Neuronal stem cell (in vitro differentiated cells): ENCODE measurements at regions not wholly inside any gene's neighbourhood (a gene's known extent, or its start where the extent isn't known, plus 50 kb on each side); places are given as distances from the start of the nearest gene placed in this dataset.

Experiments
- DNase-seq: peaks from one replicate; pipeline ENCODE4 v3.0.0-alpha.2; 2013; ENCODE audit warnings: low spot score
- H2AFZ ChIP-seq: one replicate; pipeline ENCODE4 v1.6.1; 2013; ENCODE audit warnings: mild to moderate bottlenecking, low read length, inconsistent platforms
- H2AK5ac ChIP-seq: 2 replicates; pipeline ENCODE4 v1.6.1; 2013; ENCODE audit warnings: low read depth, mild to moderate bottlenecking, inconsistent platforms, low read length, moderate library complexity, mixed read lengths
- H2BK120ac ChIP-seq: 2 replicates; pipeline ENCODE4 v1.6.1; 2013; ENCODE audit warnings: low read depth, mild to moderate bottlenecking, inconsistent platforms, low read length, moderate library complexity, mixed read lengths
- H2BK12ac ChIP-seq: one replicate; pipeline ENCODE4 v1.6.1; 2013; ENCODE audit warnings: low read length, inconsistent platforms
- H2BK15ac ChIP-seq: 2 replicates; pipeline ENCODE4 v1.6.1; 2013; ENCODE audit warnings: mild to moderate bottlenecking, low read length, inconsistent platforms, mixed read lengths
- H2BK5ac ChIP-seq: one replicate; pipeline ENCODE4 v1.6.1; 2013; ENCODE audit warnings: inconsistent platforms, mild to moderate bottlenecking, low read length, moderate library complexity
- H3K14ac ChIP-seq: one replicate; pipeline ENCODE4 v1.6.1; 2013; ENCODE audit warnings: low read length, inconsistent platforms
- H3K18ac ChIP-seq: 2 replicates; pipeline ENCODE4 v1.6.1; 2013; ENCODE audit warnings: low read length, inconsistent platforms
- H3K23ac ChIP-seq: 2 replicates; pipeline ENCODE4 v1.6.1; 2013; ENCODE audit warnings: low read depth, mild to moderate bottlenecking, mixed read lengths, low read length, inconsistent platforms; ENCODE audit not compliant: poor library complexity
- H3K27ac ChIP-seq: replicated peaks from 3 replicates; pipeline ENCODE4 v1.5.1; 2013; ENCODE audit warnings: low read length, inconsistent platforms
- H3K27me3 ChIP-seq, 3 experiments: 2 replicates each; pipeline ENCODE4 v1.6.1; 2013; ENCODE audit warnings: low read length in 3 of 3, mild to moderate bottlenecking in 2 of 3, inconsistent platforms in 1 of 3, low read depth in 1 of 3, mixed read lengths in 1 of 3, moderate library complexity in 1 of 3; ENCODE audit not compliant: control insufficient read depth in 3 of 3, insufficient read depth in 3 of 3
- H3K36me3 ChIP-seq, 2 donors: replicated peaks in 1 of 2; 2 replicates each; pipeline ENCODE4 v1.6.1; 2013; ENCODE audit warnings: low read length in 2 of 2; ENCODE audit not compliant: control insufficient read depth in 2 of 2, insufficient read depth in 2 of 2
- H3K4ac ChIP-seq: 2 replicates; pipeline ENCODE4 v1.6.1; 2013; ENCODE audit warnings: inconsistent platforms, mild to moderate bottlenecking, low read length, moderate library complexity
- H3K4me1 ChIP-seq, 2 donors: 1 replicate in 1 of 2; 2 replicates in 1 of 2; pipeline ENCODE4 v1.6.1; 2013; ENCODE audit warnings: low read length in 2 of 2, low read depth in 1 of 2; ENCODE audit not compliant: control insufficient read depth in 2 of 2, insufficient read depth in 1 of 2
- H3K4me2 ChIP-seq: one replicate; pipeline ENCODE4 v1.6.1; 2013; ENCODE audit warnings: mild to moderate bottlenecking, low read length, inconsistent platforms; ENCODE audit not compliant: insufficient read depth, poor library complexity, severe bottlenecking
- H3K4me3 ChIP-seq, 2 donors: 2 replicates each; pipeline ENCODE4 v1.5.1; 2013; ENCODE audit warnings: low read length in 2 of 2, mild to moderate bottlenecking in 2 of 2, inconsistent platforms in 1 of 2, moderate library complexity in 1 of 2
- H3K79me1 ChIP-seq: one replicate; pipeline ENCODE4 v1.6.1; 2013; ENCODE audit warnings: low read depth, mild to moderate bottlenecking, inconsistent platforms, low read length, moderate library complexity
- H3K9ac ChIP-seq: one replicate; pipeline ENCODE4 v1.6.1; 2013; ENCODE audit warnings: mild to moderate bottlenecking, low read depth, low read length, inconsistent platforms; ENCODE audit not compliant: poor library complexity
- H3K9me3 ChIP-seq, 2 donors: replicated peaks in 1 of 2; 2 replicates each; pipeline versions ENCODE3 to v1.6.1; 2013; ENCODE audit warnings: low read length in 2 of 2, mild to moderate bottlenecking in 2 of 2, inconsistent platforms in 1 of 2, low read depth in 1 of 2, mixed read lengths in 1 of 2, moderate library complexity in 1 of 2; ENCODE audit not compliant: control insufficient read depth in 2 of 2, insufficient read depth in 1 of 2
- H4K8ac ChIP-seq: one replicate; pipeline ENCODE4 v1.6.1; 2013; ENCODE audit warnings: low read depth, mild to moderate bottlenecking, inconsistent platforms, low read length, moderate library complexity
- H4K91ac ChIP-seq: one replicate; pipeline ENCODE4 v1.6.1; 2013; ENCODE audit warnings: low read length, low read depth, mild to moderate bottlenecking, inconsistent platforms; ENCODE audit not compliant: poor library complexity
- WGBS, 2 donors: extraction: QIAGEN DNeasy Blood & Tissue Kit; methylation state at CpG; one replicate each; pipeline ENCODE4 v1.1.7; 2013; ENCODE audit warnings: missing lambda C conversion rate in 2 of 2, mixed read lengths in 1 of 2; ENCODE audit not compliant: insufficient read length in 2 of 2, insufficient replicate concordance in 1 of 2; ENCODE audit errors: extremely low coverage in 2 of 2; 5-methylcytosine and 5-hydroxymethylcytosine counted together

- H2BK5ac ChIP-seq, result no peak overlapping the region
- no peak overlapping the region for H3K23ac ChIP-seq
- DNase-seq, result no peak
- H3K27ac ChIP-seq, result no peak overlapping the region
- no peak overlapping the region for H3K14ac ChIP-seq
- H2BK12ac ChIP-seq, result no peak overlapping the region
- no peak overlapping the region for H3K18ac ChIP-seq
- no peaks in the 10 kb centered on the region for H3K4me1 ChIP-seq
- H2AK5ac ChIP-seq, result no peak overlapping the region
- no peaks in the 10 kb centered on the region for H3K27me3 ChIP-seq
- no peak overlapping the region for H4K8ac ChIP-seq
- no CpG with 5 or more reads among the region's 3 CpGs for WGBS, 2 donors
- no peak overlapping the region for H2BK15ac ChIP-seq
- H3K36me3 ChIP-seq, result no peaks in the 10 kb centered on the region
- H3K4me2 ChIP-seq, result no peak overlapping the region
- H3K79me1 ChIP-seq, result no peaks in the 10 kb centered on the region
- no peak overlapping the region for H3K9ac ChIP-seq
- no peak overlapping the region for H2AFZ ChIP-seq
- H3K4me3 ChIP-seq, result no peak overlapping the region
- H2BK120ac ChIP-seq, result no peak overlapping the region
- H3K4ac ChIP-seq, result no peak overlapping the region
- no peak overlapping the region for H4K91ac ChIP-seq
- peaks cover 0 to 2% of the 10 kb centered on the region in 2 donors for H3K9me3 ChIP-seq
Observed at GRCh38 chr4:145427991-145428390, 53.7 kb upstream of the SMAD1 start.

GRCh38 chr4:145427221-145427620 is 54.4 kb upstream of the SMAD1 start:
- no peak overlapping the region for H2BK5ac ChIP-seq
- H3K18ac ChIP-seq, result no peak overlapping the region
- H3K9me3 ChIP-seq, result peaks cover 0 to 2% of the 10 kb centered on the region in 2 donors
- H3K4me1 ChIP-seq, result no peaks in the 10 kb centered on the region
- H2BK120ac ChIP-seq, result no peak overlapping the region
- H3K14ac ChIP-seq, result no peak overlapping the region
- H3K79me1 ChIP-seq, result no peaks in the 10 kb centered on the region
- H3K27me3 ChIP-seq, result no peaks in the 10 kb centered on the region
- no peak overlapping the region for H2BK12ac ChIP-seq
- H3K9ac ChIP-seq, result no peak overlapping the region
- no peak overlapping the region for H2AFZ ChIP-seq
- H2BK15ac ChIP-seq, result no peak overlapping the region
- H3K27ac ChIP-seq, result no peak overlapping the region
- H3K4ac ChIP-seq, result no peak overlapping the region
- no peak overlapping the region for H4K91ac ChIP-seq
- H3K36me3 ChIP-seq, result no peaks in the 10 kb centered on the region
- H4K8ac ChIP-seq, result no peak overlapping the region
- H2AK5ac ChIP-seq, result no peak overlapping the region
- no peak overlapping the region for H3K4me2 ChIP-seq
- DNase-seq, result no peak
- no peak overlapping the region for H3K23ac ChIP-seq
- H3K4me3 ChIP-seq, result no peak overlapping the region
- no CpG with 5 or more reads among the region's 2 CpGs for WGBS, 2 donors

GRCh38 chr4:145423017-145423708 is 58.5 kb upstream of the SMAD1 start:
- H4K8ac ChIP-seq, result no peak overlapping the region
- no peak overlapping the region for H4K91ac ChIP-seq
- no peak overlapping the region for H3K23ac ChIP-seq
- H2BK120ac ChIP-seq, result no peak overlapping the region
- no peak for DNase-seq
- H2AFZ ChIP-seq, result no peak overlapping the region
- H3K4me2 ChIP-seq, result no peak overlapping the region
- no peak overlapping the region for H3K18ac ChIP-seq
- no peaks in the 10 kb centered on the region for H3K4me1 ChIP-seq
- no peak overlapping the region for H3K4me3 ChIP-seq
- no peak overlapping the region for H2BK15ac ChIP-seq
- no peak overlapping the region for H3K14ac ChIP-seq
- peaks cover 0 to 2% of the 10 kb centered on the region in 2 donors for H3K9me3 ChIP-seq
- H3K36me3 ChIP-seq, result no peaks in the 10 kb centered on the region
- no peak overlapping the region for H3K27ac ChIP-seq
- H3K27me3 ChIP-seq, result no peaks in the 10 kb centered on the region
- no peaks in the 10 kb centered on the region for H3K79me1 ChIP-seq
- no peak overlapping the region for H2BK5ac ChIP-seq
- H3K4ac ChIP-seq, result no peak overlapping the region
- H2BK12ac ChIP-seq, result no peak overlapping the region
- no peak overlapping the region for H2AK5ac ChIP-seq
- H3K9ac ChIP-seq, result no peak overlapping the region
- WGBS, 2 donors, result no CpG with 5 or more reads among the region's 5 CpGs

- no peak overlapping the region for H3K9ac ChIP-seq
- no peak overlapping the region for H3K27ac ChIP-seq
- DNase-seq, result no peak
- H2BK5ac ChIP-seq, result no peak overlapping the region
- no peak overlapping the region for H4K91ac ChIP-seq
- no peak overlapping the region for H3K23ac ChIP-seq
- no peaks in the 10 kb centered on the region for H3K79me1 ChIP-seq
- no peak overlapping the region for H3K4me3 ChIP-seq
- no peak overlapping the region for H2AFZ ChIP-seq
- no peak overlapping the region for H3K14ac ChIP-seq
- H2BK120ac ChIP-seq, result no peak overlapping the region
- no peak overlapping the region for H4K8ac ChIP-seq
- H3K4ac ChIP-seq, result no peak overlapping the region
- no peaks in the 10 kb centered on the region for H3K36me3 ChIP-seq
- H3K27me3 ChIP-seq, result no peaks in the 10 kb centered on the region
- no peak overlapping the region for H3K4me2 ChIP-seq
- H2AK5ac ChIP-seq, result no peak overlapping the region
- no peak overlapping the region for H2BK12ac ChIP-seq
- no CpG with 5 or more reads among the region's 2 CpGs for WGBS, 2 donors
- H3K9me3 ChIP-seq, result peaks cover 0 to 2% of the 10 kb centered on the region in 2 donors
- no peak overlapping the region for H3K18ac ChIP-seq
- no peak overlapping the region for H2BK15ac ChIP-seq
- no peaks in the 10 kb centered on the region for H3K4me1 ChIP-seq
Observed at GRCh38 chr4:145420595-145421214, 60.9 kb upstream of the SMAD1 start.
